SK-N-SH (cell line): ENCODE measurements at regions not wholly inside any gene's neighbourhood (a gene's known extent, or its start where the extent isn't known, plus 50 kb on each side); places are given as distances from the start of the nearest gene placed in this dataset.

Experiments
- CTCF ChIA-PET: fragments of 300-600, 350-600 bp; formaldehyde crosslinking; extraction: SDS; loops from one replicate; lab custom pipeline; 2021; lab: Yijun Ruan, JAX
- POLR2A ChIA-PET: fragments of 350-600 bp; sonication (Branson Sonifier 250); formaldehyde crosslinking; extraction: SDS; loops from one replicate; lab custom pipeline; 2020; ENCODE audit warnings: antibody characterized with exemption, inconsistent platforms; lab: Yijun Ruan, JAX
- DNase-seq: peaks from one replicate; pipeline ENCODE4 v3.0.0; 2012
- H2AFZ ChIP-seq: fragments of 200-600 bp; sonication (generic); 2 replicates; pipeline ENCODE4 v1.8.1; 2016; ENCODE audit warnings: antibody characterized with exemption, mild to moderate bottlenecking, low read depth
- H3F3A ChIP-seq: fragments of 200-600 bp; sonication (generic); replicated peaks from 2 replicates; pipeline ENCODE3; 2016; ENCODE audit warnings: antibody characterized with exemption, mild to moderate bottlenecking; ENCODE audit not compliant: insufficient read depth
- H3K27ac ChIP-seq, 2 experiments: fragments of 200-500 bp in 1 of 2; fragments of 200-600 bp in 1 of 2; sonication (Bioruptor generic) in 1 of 2; sonication (generic), shearing (Covaris generic) in 1 of 2; 2 replicates each; pipeline versions ENCODE4 v1.5.1 to v1.6.1; 2014 to 2016; ENCODE audit warnings: low read depth in 2 of 2, inconsistent platforms in 1 of 2, low read length in 1 of 2, mild to moderate bottlenecking in 1 of 2, mixed read lengths in 1 of 2
- H3K27me3 ChIP-seq: fragments of 200-600 bp; sonication (generic), shearing (Covaris generic); 2 replicates; pipeline ENCODE4 v1.6.1; 2016; ENCODE audit warnings: mixed run types; ENCODE audit not compliant: insufficient read depth
- H3K36me3 ChIP-seq, 2 experiments: fragments of 200-500 bp in 1 of 2; fragments of 200-600 bp in 1 of 2; sonication (Bioruptor generic) in 1 of 2; sonication (generic) in 1 of 2; replicated peaks in 1 of 2; 2 replicates each; pipeline versions ENCODE3 to v1.5.1; 2014 to 2016; ENCODE audit warnings: low read length in 1 of 2, mild to moderate bottlenecking in 1 of 2; ENCODE audit not compliant: insufficient read depth in 2 of 2, control insufficient read depth in 1 of 2
- H3K4me1 ChIP-seq, 2 experiments: fragments of 200-500 bp in 1 of 2; fragments of 200-600 bp in 1 of 2; sonication (Bioruptor generic) in 1 of 2; sonication (generic), shearing (Covaris generic) in 1 of 2; 2 replicates each; pipeline versions ENCODE4 v1.5.1 to v1.6.1; 2014 to 2016; ENCODE audit warnings: low read depth in 1 of 2, low read length in 1 of 2, mixed run types in 1 of 2; ENCODE audit not compliant: insufficient read depth in 2 of 2, control insufficient read depth in 1 of 2
- H3K4me2 ChIP-seq: fragments of 200-600 bp; sonication (generic), shearing (Covaris generic); 2 replicates; pipeline ENCODE4 v1.6.1; 2017; ENCODE audit warnings: mixed run types
- H3K4me3 ChIP-seq, 2 experiments: fragments of 200-500 bp in 1 of 2; fragments of 200-600 bp in 1 of 2; sonication (Bioruptor generic) in 1 of 2; sonication (generic), shearing (Covaris generic) in 1 of 2; 2 replicates each; pipeline versions ENCODE4 v1.5.1 to v1.8.1; 2014 to 2016; ENCODE audit warnings: low read depth in 2 of 2, inconsistent platforms in 1 of 2, low read length in 1 of 2, mild to moderate bottlenecking in 1 of 2, mixed read lengths in 1 of 2, moderate library complexity in 1 of 2
- H3K79me2 ChIP-seq: fragments of 200-600 bp; sonication (generic); 2 replicates; pipeline ENCODE4 v1.8.1; 2017; ENCODE audit warnings: mild to moderate bottlenecking; ENCODE audit not compliant: insufficient read depth
- H3K9ac ChIP-seq: fragments of 200-600 bp; sonication (generic); 2 replicates; pipeline ENCODE4 v1.6.1; 2017; ENCODE audit warnings: mixed run types
- H3K9me2 ChIP-seq: fragments of 200-600 bp; sonication (generic); 2 replicates; pipeline ENCODE4 v1.6.1; 2017; ENCODE audit warnings: mixed run types
- H3K9me3 ChIP-seq: fragments of 200-600 bp; sonication (generic); 2 replicates; pipeline ENCODE4 v1.6.1; 2017; ENCODE audit warnings: mixed run types, mild to moderate bottlenecking, moderate library complexity
- H4K20me1 ChIP-seq: fragments of 200-600 bp; sonication (generic); 2 replicates; pipeline ENCODE4 v1.6.1; 2017; ENCODE audit warnings: mild to moderate bottlenecking, mixed run types; ENCODE audit not compliant: insufficient read depth
- ELF1 ChIP-seq: IDR thresholded peaks from 2 replicates; pipeline ENCODE4 v1.4.0; 2012
- EP300 ChIP-seq, 2 experiments: IDR thresholded peaks; 2 replicates each; pipeline versions ENCODE4 v1.4.0 to v1.6.1; 2012; ENCODE audit warnings: borderline replicate concordance in 1 of 2, low read depth in 1 of 2, low read length in 1 of 2
- EZH2phosphoT487 ChIP-seq: fragments of 200-600 bp; sonication (generic); IDR thresholded peaks from 2 replicates; pipeline ENCODE4 v1.6.1; 2017; ENCODE audit warnings: low read depth, mixed run types, mild to moderate bottlenecking, antibody characterized with exemption, moderate library complexity, borderline replicate concordance
- FOXJ3 ChIP-seq: sonication (generic); formaldehyde crosslinking; IDR thresholded peaks from 2 replicates; pipeline ENCODE4 v1.5.1; 2020; ENCODE audit warnings: mild to moderate bottlenecking, missing genetic modification reagents
- MAX ChIP-seq: IDR thresholded peaks from 2 replicates; pipeline ENCODE4 v1.4.0; 2012; ENCODE audit warnings: low read depth
- MXI1 ChIP-seq: IDR thresholded peaks from 2 replicates; pipeline ENCODE4 v1.6.1; 2012; ENCODE audit warnings: mild to moderate bottlenecking, low read depth, low read length, improper control_type of control experiment
- NRF1 ChIP-seq: IDR thresholded peaks from 2 replicates; pipeline ENCODE4 v1.6.1; 2012; ENCODE audit warnings: low read depth, mild to moderate bottlenecking, low read length
- POLR2AphosphoS5 ChIP-seq: IDR thresholded peaks from 2 replicates; pipeline ENCODE4 v1.6.1; 2012; ENCODE audit warnings: low read depth, low read length
- RAD21 ChIP-seq: IDR thresholded peaks from 2 replicates; pipeline ENCODE4 v1.6.1; 2012; ENCODE audit warnings: mild to moderate bottlenecking, low read length
- RCOR1 ChIP-seq: fragments of 150-350 bp; IDR thresholded peaks from 2 replicates; pipeline ENCODE4 v1.6.1; 2017; ENCODE audit warnings: antibody characterized with exemption, low read length
- REST ChIP-seq: IDR thresholded peaks from 2 replicates; pipeline ENCODE4 v1.6.1; 2012; ENCODE audit warnings: mild to moderate bottlenecking, low read depth, low read length, moderate library complexity
- RFX5 ChIP-seq: IDR thresholded peaks from 2 replicates; pipeline ENCODE4 v1.6.1; 2012; ENCODE audit warnings: mild to moderate bottlenecking, improper control_type of control experiment, low read length
- SMC3 ChIP-seq: IDR thresholded peaks from 2 replicates; pipeline ENCODE4 v1.6.1; 2012; ENCODE audit warnings: low read depth, low read length, improper control_type of control experiment
- TAF1 ChIP-seq: IDR thresholded peaks from 2 replicates; pipeline ENCODE4 v1.6.1; 2012; ENCODE audit warnings: low read depth, mild to moderate bottlenecking, low read length, moderate library complexity, borderline replicate concordance
- TEAD4 ChIP-seq: IDR thresholded peaks from 2 replicates; pipeline ENCODE4 v1.4.0; 2012; ENCODE audit warnings: mild to moderate bottlenecking, borderline replicate concordance; ENCODE audit not compliant: insufficient read depth
- WGBS: methylation state at CpG from one replicate; pipeline ENCODE4 v1.1.6; 2017; ENCODE audit warnings: low lambda C conversion rate; 5-methylcytosine and 5-hydroxymethylcytosine counted together

GRCh38 chr10:124227055-124227975 is 133.9 kb upstream of the CHST15 start:
- 27% methylated on average over 13 of the region's 13 CpGs for WGBS
- H3K9ac ChIP-seq: no peak overlapping the region
- ChIA-PET CTCF (no interaction called here), POLR2A (no interaction called here)
- no peaks in the 10 kb centered on the region for H3K9me3 ChIP-seq
- H3K4me3 ChIP-seq: no peak overlapping the region
- no peaks in the 10 kb centered on the region for H4K20me1 ChIP-seq
- no peaks in the 10 kb centered on the region for H3K79me2 ChIP-seq
- H3F3A ChIP-seq: no peaks in the 10 kb centered on the region
- TF ChIP-seq RFX5: no peak
- TF ChIP-seq TEAD4: no peak
- no peak for TF ChIP-seq FOXJ3 (CRISPR knock-in tag)
- TF ChIP-seq TAF1: no peak
- no peak for TF ChIP-seq POLR2AphosphoS5
- no peak overlapping the region for H2AFZ ChIP-seq
- H3K36me3 ChIP-seq: no peaks in the 10 kb centered on the region
- H3K27ac ChIP-seq: no peak overlapping the region
- no peak for DNase-seq
- peaks cover 0 to 10% of the 10 kb centered on the region in 2 experiments; a peak in 1 of 4 replicates for H3K4me1 ChIP-seq
- no peaks in the 10 kb centered on the region for H3K9me2 ChIP-seq
- no peak overlapping the region for H3K4me2 ChIP-seq
- no peaks in the 10 kb centered on the region for H3K27me3 ChIP-seq

- peaks cover 0 to 18% of the 10 kb centered on the region in 2 experiments; a peak in 1 of 4 replicates for H3K4me1 ChIP-seq
- H3K9me3 ChIP-seq: no peaks in the 10 kb centered on the region
- no peak overlapping the region for H3K4me3 ChIP-seq
- DNase-seq: no peak
- 54% methylated on average over 18 of the region's 18 CpGs for WGBS
- no peaks in the 10 kb centered on the region for H3K9me2 ChIP-seq
- no peaks in the 10 kb centered on the region for H3F3A ChIP-seq
- H3K79me2 ChIP-seq: no peaks in the 10 kb centered on the region
- H4K20me1 ChIP-seq: no peaks in the 10 kb centered on the region
- no peak overlapping the region for H3K27ac ChIP-seq
- H3K27me3 ChIP-seq: no peaks in the 10 kb centered on the region
- no peak overlapping the region for H3K9ac ChIP-seq
- ChIA-PET POLR2A (no interaction called here), CTCF (no interaction called here)
- H3K36me3 ChIP-seq: no peaks in the 10 kb centered on the region
- no peak overlapping the region for H3K4me2 ChIP-seq
- TF ChIP-seq ELF1 (no peak), MAX (no peak), SMC3 (no peak), RCOR1 (no peak), EP300 (IDR thresholded peaks at IDR 0.05; ENCODE audit: borderline replicate concordance in 1 of 2, low read depth in 1 of 2, low read length in 1 of 2) (no peak), TEAD4 (no peak), RAD21 (no peak), REST (no peak), EZH2phosphoT487 (no peak), FOXJ3 (CRISPR knock-in tag) (no peak), NRF1 (no peak), MXI1 (no peak)
- no peak overlapping the region for H2AFZ ChIP-seq
Measured at GRCh38 chr10:124226271-124227054, 133.1 kb upstream of the CHST15 start.
